ENCODE measurements at regions not wholly inside any gene's neighbourhood (a gene's known extent, or its start where the extent isn't known, plus 50 kb on each side); places are given as distances from the start of the nearest gene placed in this dataset.
"Not testable (repeated sequence)": the region's sequence is repeated elsewhere in the genome, so short reads cannot be mapped to it uniquely, and the experiment has no call there.

DNA sequence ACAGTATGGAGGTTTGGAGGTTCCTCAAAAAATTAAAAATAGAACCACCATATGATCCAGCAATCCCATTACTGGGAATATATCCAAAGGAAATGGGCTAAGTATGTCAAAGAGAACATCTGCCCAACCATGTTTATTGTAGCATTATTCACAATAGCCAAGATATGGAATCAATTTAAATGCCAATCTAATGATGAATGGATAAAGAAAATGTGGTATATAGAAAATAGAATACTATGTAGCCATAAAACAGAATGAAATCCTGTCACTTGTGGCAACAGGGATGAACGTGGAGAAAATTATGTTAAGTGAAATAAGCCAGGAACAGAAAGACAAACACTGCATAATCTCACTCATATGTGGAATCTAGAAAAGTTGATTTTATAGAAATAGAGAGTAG is 201.7 kb upstream of the AJAP1 start:
- ATAC-seq, result no peak

DNA sequence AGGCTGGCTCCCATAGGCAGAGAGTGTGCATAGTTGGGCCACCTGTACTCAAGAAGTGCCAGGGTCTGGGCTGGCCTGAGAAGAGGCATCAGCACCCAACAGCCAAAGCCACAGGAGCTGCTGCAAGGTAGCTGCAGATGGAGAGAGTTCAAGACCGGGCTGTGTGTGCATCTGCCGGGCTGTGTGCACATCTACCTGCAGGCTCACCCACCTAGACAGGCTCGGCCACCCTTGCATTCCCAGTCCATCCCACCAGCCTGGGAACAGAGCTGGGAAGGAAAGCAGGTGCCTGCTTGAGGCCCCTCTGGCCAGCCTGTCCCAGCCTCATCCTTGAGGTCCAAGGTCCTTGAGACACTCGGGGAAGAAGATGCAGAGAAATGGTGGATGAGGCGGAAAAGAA is 194.4 kb upstream of the AJAP1 start:
- no peak for ATAC-seq

DNA sequence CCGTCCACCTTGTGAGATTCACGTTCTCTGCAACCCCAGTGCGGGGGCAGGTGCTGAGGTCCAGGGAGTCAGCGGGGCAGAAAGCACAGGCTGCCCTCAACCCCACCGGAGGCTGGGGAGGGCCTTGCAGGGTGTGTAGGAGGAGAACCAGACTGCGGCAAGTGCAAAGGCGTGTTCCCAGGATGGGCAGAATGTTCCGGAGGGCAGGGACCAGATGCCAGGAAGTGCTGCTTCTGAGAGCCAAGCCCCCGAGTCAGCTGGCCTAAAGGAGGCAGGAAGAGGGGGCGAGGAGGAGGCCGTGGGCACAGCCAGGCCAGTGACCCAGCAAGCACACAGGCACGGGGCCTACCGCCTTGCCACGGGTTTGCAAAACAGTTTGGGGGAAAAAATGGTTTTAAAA is 193.8 kb upstream of the AJAP1 start:
- no peak for ATAC-seq

DNA sequence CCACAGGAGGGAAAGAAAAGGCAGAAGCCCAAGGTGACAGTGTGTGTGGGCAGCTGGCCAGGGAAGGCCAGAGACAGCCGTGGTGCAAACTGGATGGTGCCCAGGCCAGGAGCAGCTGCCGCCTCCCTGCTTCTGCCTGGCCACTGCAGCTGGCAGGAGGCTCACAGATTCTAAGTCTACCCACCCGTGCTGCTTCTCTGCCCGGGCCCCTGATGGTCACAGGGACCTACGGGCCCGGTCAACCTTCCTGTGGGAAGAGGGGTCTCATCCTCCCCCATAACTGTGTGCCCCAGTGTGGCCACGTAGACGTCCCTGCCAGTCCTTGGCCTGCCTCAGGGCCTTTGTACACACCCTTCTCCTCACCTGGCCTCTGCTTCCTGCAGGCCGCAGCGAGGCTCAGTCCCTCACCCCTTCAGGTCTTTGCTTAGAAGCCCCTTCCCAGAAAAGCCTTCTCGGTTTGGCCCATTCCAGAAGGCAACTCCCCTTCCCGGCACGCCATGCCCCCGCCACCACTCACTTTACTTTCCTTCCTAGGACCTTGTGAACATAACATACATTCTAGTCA is 192.6 kb upstream of the AJAP1 start:
- ATAC-seq, result no peak

DNA sequence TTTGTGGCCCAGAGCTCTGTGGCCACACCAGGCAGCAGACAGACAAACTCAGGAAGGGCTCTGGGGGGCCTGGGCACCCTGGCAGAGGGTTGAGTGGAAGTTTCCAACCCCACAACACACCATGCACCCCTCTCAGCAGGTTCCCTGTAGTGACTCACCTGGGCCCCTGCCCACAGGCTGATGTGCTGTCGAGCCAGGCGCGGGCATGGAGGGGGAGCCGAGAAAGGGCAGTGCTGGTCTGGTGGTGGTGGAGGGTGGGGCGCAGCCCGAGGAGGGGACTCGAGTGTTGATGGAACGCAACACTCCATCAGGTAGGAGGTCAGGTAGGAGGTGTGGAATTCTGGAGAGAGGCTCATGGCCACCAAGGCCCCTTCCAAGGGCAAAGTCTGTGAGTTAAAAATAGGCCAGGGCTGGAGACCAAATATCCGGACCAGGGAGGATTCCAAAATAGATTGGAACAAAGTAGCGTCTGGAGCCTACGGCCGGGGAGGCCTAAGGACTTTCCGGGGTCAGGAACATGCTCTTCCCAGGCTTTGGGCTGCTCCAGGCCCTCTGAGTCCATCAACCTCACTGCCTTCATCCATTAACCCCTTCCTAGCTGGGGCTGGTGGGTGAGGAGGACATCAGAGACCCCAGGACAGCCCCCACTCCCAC is 191.5 kb upstream of the AJAP1 start:
- ATAC-seq, result no peak

DNA sequence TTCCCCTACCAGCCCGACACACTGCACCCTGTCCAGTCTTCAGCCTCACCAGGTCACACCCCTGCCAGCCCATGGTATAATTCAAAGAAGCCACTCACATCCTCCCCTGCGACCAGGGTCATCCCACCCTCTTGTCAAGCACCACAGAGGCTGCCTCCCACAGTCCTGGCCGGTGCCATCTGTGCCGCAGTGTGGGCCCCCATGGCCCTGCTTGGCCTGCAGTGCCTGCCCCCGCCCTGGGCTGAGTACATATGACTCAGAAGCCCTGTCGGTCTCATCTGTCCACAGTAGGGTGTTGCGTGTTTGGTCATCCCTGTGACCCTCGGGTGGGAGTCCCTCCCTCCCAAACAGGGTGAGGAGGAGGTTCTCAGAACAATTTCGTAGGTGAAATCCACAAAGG is 190.8 kb upstream of the AJAP1 start:
- no peak for ATAC-seq

DNA sequence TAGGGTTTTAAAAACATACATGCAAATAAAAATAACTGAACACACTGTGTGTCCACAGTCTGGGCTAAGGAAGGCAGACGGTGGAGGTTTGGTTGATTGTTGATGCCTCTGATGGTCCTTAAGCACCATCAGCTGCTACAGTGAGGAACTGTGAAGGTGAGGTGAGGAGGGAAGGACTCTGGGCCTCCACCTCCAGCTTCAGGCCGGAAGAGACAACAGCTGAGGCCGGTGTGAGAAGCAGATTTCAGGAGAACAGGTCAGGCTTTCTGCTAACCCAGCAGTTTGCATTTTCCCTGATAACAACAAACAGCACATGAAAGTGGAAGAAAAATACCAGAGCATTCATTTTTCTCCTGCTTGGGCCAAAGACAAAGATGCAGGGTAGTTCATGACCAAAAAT is 189.9 kb upstream of the AJAP1 start:
- ATAC-seq, result no peak

DNA sequence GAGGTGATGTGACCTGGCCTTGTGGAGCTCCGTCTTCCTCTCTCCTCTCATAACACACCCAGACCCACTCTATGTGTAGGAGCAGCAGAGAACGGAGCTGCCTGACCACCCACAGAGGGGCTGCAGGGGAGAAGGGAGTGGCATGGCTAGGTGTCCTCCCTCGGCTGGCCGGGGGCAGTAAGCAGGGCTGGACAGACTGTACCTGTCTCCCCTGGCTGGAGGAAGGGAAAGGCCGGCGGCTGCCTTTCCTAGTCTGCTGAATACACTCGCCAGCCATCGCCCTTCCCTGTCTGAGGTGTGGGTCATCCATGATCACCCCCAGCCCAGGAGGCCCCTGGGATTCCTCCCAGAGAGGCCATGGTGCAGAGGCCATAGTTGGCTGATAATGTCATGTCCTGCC is 187.2 kb upstream of the AJAP1 start:
- no peak for ATAC-seq

DNA sequence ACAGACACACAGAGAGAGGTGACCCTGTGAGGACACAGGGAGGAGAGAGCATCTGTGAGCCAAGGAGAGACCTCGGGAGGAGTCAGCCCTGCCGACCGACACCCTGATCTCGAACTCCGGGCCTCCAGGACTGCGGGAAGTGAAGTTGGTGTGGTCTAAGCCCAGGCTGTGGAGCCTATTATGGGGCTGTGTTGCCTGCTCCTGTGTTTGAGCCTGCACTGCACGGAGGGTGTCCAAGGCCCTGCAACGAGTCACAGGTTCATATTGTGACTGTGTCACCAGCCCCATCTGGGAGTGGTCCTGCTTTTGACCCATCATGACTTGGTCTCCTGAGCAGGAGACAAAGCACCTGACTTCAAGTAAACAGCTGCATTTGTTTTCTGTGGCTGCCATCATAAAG is 186.0 kb upstream of the AJAP1 start:
- no peak for ATAC-seq

DNA sequence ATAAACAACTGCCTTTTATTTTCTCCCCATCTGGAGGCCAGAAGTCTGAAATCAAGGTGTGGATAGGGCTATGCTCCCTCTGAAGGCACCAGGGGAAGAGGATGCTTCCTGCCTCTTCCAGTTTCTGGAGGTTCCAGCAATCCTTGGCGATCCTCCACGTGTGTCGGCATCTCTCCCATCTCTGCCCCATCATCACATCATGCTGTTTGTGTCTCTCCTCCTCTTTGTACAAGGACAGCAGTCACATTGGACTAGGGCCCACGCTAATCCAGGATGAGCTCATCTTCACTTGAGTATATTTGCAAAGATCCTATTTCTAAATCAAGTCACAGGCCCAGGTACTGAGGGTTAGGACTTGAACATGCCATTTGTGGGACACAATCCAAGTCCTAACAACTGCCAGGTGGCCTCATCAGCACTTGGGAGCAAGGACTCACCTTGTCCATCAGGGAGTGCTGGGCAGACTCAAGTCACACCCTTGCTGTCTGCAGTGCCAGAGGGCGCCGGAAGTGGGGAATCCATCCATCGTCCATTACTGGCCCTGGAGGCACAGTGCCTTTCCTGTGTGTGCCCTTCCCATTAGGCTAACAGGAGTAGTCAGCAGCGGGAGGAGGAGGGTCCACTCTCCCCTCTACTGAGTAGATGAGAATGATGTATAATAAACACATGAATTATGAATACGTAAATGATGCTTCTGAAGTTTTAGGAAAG is 185.4 kb upstream of the AJAP1 start:
- no peak for ATAC-seq

DNA sequence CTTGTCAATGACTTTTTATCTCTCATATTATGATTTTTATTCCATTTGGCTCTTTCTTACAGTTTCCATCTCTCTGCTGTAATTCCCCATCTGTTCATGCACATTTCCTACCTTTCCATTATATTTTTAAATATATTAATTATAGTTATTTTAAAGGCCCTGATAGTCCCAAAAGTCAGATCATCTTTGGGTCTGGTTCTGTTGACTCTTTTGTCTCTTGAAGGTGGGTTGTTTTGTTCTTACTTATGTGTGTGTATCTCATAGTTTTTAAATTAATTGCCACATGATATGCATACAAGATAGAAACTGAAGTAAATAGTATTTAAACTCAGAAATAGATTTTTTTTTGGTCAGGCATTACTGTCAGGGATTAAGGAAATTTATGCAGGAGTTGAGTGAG is 178.0 kb upstream of the AJAP1 start:
- ATAC-seq, result no peak

DNA sequence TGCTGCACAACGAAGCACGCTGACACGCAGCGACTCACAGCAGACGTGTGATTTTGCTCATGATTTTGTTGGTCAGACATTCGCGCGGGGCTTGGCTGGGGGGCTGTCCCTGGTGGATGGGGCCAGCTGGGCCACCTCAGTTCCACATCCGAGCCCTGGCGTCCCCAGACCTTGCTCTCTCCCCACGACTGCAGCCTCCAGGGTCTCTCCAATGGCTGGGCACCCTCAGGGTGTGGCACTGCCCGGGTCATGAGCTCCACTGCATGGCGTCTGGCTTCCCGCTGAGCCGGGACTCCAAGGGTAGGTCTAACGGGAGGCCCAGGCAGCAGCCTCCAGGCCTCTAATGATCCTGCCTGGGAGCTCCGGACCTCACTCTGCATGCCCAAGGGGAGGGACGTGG is 173.0 kb upstream of the AJAP1 start:
- no peak for ATAC-seq

DNA sequence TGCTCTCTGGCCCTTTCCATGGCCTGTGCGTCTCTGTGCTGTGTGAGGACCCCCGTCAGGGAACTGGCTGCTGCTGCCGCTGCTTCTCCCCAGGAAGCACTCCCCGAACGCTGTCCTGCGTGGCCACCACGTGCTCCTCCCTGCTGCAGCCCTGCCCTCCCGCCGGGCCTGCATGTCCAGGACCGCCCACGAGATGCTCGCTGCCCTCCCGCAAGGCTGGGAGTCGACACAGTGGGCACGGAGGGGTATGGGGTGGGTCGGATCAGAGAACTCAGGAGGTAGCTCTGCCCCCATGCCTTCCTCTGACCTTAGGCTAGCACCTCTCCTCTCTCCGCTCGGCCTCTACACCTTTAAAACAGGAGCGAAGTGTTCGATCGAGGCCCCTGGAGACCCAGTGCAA is 171.9 kb upstream of the AJAP1 start:
- ATAC-seq, result no peak

DNA sequence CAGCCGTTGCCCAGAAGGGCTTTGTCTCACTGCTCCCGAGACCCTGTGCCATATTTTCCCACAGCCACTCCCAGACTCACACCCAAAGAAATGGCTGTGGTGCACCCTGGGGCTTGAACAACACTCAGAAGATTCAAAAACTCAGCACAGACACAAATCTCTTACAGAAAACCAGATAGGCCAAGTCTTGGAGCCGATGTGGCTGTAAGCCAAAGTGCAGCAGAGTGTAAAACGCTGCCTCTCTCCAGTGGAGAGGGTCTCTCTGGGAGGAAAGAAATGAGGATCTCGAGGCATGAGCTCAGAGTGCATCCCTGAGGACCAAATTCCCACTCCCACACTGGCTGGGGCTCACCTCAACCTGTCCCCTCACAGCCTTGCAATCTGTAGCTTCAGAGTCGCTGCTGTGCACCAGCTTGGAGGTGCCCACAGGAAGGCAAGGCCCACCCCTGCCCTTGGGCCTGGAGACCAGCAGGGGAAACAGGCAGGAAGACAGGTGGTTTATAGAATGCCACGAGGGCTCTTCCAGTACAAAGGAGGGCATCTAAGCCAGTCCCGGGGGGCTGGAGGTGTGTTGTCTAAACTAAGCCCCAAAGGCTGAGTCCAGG is 171.3 kb upstream of the AJAP1 start:
- no peak for ATAC-seq

DNA sequence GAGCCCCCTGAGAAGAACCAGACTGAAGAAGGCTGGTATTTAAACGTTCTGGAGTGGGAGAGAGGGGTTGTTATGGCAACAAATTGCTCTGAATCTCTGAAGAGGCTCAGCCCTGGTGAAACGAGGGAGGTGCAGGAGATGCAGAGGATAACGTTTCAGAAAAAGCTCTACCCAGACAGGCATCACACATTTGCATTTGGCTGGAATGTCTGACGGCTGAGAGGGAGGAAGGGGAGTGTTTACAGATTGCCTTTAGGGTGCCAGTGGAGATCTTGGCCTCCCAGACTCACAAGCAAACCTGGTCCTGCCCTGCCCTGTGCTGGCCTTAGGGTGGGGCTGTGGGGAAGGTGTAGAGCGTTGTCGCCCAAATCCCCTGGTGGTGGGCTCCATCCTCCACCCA is 169.0 kb upstream of the AJAP1 start:
- ATAC-seq, result no peak

DNA sequence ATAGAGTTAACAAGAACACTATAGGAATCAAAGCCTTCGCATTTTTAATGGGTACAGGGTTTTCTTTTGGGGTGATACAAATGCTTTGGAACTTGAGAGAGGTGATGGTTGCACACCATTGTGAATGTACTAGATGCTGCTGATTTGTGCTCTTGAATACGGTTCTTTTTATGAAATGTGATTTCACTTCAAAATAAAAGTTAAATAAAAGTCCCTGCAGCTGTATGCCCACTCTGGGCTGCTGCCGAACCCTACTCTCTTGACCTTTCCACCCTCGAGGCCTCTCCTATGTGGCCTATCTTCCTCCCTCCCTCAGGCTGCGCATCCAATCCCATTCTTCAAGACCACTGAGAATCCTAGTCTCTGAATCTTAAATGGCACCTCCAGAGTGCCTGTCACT is 168.5 kb upstream of the AJAP1 start:
- ATAC-seq, result no peak

DNA sequence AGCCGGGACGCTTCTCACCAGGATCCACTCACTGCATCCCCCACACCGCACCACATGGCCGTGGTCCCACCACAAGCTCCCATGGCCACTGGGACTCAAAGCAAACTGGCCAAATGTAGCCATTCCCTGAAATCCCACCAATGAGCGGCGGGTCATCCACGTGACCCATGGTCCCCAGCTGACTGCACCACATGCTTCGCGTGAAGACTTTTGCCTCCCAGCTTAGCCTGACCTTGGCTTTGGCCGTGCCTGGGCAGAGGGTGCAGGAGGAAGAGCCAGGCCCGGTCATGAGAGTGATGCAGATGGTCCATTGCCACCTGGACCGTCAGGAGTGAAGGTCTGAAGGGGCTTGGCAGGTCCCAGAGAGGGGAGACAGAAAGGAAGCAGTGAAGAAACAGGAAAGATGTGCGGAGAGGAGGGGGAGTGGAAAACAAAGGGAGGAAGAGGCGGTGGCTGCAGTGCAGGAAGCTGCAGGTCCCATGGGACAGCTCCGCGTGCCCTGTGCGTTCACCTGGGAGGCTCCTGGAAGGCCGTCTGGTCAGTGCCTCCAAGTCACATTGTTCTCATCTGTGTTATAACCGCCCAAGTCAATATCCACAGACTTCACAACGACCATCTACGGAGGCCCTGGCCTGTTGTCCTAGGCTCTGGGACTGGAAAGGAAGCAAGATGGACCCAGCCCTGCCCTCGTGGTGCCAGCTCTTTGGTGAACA is 167.8 kb upstream of the AJAP1 start:
- ATAC-seq, result no peak

DNA sequence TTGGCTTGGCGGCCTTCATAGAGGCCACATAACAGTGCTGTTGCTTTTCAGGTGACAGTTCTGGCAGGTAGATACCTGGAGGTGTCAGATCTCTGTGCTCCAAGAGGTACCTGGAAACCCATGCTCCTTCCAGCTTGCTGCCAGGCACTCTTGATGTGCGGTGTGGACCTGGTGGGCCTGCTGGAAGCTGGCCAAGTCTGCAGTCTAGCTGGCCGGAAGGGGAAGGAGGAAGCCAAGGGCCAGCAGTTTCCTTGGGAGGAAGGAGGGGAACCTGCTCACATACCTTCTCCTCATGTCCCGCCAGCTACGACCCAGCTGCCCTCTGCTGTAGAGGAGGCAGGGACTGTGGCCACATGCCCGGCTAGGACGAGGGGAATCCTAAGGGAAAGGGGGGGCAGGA is 166.4 kb upstream of the AJAP1 start:
- ATAC-seq, result no peak

DNA sequence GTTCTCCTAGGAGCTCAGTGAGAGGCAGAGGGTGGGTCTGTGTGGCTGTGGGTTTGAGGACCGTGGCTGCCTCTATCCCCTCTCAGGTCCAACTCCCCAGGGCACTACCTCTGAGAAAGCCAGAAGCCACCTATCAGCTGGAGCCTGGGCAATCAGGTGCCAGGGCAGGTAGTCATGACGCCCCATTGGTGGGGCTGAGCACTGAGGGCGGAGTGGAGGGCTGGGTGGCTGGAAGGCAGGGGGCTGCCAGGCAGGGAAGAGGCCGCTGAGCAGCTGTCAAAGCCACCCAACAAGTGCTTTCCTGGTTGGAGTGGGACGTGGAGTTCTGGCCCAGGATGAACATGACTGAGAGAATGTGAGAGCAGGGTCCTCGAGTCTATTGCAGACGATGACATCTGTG is 164.9 kb upstream of the AJAP1 start:
- no peak for ATAC-seq

DNA sequence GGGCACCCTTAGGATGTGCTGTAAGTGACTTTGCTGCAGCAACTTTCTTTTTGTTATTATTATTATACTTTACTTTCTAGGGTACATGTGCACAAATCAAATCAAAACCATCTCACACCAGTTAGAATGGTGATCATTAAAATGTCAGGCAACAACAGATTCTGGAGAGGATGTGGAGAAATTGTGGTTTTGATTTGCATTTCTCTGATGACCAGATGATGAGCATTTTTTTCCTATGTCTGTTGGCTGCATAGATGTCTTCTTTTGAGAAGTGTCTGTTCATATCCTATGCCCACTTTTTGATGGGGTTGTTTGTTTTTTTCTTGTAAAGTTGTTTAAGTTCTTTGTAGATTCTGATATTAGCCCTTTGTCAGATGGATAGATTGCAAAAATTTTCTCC is 164.4 kb upstream of the AJAP1 start:
- ATAC-seq, result not testable (repeated sequence)

DNA sequence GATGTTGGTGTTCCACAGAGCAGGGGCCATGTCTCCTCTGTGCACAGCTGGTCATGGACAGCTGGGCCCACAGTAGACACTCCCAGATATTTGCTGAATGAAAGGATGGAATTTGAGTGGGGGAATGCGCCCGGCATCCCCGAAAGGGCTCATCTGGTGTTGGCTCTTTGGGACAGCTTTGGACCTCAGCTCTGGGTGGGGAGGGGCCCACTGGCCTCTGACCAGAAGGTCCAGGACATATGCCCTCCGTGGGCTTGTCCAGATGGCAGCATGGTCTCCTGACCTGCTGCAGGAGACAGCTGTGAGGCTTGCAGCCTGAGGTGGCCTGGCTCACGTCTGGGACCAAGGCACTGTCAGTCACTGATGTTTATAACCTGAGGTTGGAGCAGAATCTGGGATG is 160.4 kb upstream of the AJAP1 start:
- no peak for ATAC-seq

DNA sequence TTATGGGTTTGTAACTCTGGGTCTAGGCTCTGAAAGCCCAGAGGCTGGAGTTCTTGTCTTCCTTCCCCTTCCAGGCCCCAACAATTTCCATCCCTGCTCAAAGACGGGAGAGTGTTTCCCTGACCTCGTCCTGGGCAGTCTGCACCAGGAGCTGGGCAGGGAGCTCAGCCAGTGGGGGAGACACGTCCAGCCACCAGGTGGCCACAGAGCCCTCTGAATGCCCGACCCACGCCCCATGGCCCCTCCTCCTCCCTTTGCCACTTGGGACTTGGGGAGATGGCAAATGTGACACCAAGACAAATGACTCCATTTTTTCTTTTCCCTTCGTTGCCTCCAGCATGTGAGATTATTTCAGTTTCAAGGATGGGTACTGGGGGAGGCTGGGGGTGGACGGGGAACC is 159.9 kb upstream of the AJAP1 start:
- ATAC-seq, result no peak

DNA sequence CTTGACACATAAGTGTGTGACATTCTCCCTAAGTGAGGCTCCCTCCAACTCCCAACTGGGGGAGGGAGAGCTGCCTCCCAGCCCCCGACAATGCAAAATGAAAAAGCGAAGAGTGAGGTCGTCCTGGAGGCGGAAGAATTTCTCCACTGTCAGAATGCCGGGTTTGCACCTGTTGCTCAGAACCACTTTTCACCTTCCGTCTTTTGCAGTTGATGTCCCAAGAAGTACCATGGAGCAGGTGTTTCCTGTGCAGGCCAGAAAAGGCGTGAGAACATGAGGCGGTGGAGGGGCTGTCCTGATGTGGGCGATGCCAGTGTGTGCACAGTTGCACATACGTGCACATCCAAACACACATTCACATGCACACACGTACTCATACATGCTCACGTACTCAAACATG is 158.6 kb upstream of the AJAP1 start:
- no peak for ATAC-seq

DNA sequence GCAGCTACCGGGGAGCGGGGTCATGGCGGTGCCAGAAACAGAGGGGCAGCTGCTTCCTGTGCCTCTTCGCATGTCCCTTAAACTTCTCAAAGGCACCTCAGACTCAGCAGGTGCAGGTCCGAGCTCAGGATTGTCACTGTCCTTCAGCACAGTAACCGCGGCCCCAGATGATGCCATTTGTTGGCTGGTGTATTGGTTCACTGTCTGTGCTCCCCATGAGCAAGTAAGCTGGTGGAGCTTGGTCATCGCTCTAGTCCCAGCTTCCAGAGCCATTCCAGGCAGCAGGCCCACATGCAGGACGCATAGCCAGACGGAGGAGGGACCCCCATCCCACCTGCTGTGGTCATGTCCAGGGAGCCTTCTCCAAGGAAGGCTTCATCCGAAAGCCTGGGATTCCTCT is 154.0 kb upstream of the AJAP1 start:
- no peak for ATAC-seq
